ENCODE measurements at regions not wholly inside any gene's neighbourhood (a gene's known extent, or its start where the extent isn't known, plus 50 kb on each side); places are given as distances from the start of the nearest gene placed in this dataset.

DNA sequence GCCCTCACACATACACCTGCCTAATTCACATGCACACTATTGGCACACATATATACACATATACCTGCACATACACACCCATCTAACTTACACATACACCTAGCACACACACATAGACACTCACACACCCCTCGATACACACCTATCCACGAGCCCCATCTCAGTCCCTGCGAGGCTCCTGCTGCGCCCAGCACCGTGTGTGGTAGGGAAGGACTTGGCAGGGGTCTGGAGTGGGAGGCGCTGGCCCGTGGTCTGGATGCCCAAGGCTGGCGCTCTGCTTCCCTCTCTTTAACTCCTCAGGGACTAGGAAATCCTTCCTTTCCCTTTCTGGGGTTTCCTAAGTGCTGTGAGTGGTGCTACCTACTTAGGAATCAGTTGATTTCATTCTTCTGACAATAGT lies 202.7 kb downstream of the UQCRFS1 start:
- DNase-seq (ENCODE audit: low read depth) = no peak
- no peak overlapping the region for H3K4me3 ChIP-seq (ENCODE audit: low read depth, low read length)
- TF ChIP-seq, protein P1, sequence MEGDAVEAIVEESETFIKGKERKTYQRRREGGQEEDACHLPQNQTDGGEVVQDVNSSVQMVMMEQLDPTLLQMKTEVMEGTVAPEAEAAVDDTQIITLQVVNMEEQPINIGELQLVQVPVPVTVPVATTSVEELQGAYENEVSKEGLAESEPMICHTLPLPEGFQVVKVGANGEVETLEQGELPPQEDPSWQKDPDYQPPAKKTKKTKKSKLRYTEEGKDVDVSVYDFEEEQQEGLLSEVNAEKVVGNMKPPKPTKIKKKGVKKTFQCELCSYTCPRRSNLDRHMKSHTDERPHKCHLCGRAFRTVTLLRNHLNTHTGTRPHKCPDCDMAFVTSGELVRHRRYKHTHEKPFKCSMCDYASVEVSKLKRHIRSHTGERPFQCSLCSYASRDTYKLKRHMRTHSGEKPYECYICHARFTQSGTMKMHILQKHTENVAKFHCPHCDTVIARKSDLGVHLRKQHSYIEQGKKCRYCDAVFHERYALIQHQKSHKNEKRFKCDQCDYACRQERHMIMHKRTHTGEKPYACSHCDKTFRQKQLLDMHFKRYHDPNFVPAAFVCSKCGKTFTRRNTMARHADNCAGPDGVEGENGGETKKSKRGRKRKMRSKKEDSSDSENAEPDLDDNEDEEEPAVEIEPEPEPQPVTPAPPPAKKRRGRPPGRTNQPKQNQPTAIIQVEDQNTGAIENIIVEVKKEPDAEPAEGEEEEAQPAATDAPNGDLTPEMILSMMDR (conservative IDR thresholded peaks at IDR 0.05; ENCODE audit: low read depth, low read length) = no peak

DNA sequence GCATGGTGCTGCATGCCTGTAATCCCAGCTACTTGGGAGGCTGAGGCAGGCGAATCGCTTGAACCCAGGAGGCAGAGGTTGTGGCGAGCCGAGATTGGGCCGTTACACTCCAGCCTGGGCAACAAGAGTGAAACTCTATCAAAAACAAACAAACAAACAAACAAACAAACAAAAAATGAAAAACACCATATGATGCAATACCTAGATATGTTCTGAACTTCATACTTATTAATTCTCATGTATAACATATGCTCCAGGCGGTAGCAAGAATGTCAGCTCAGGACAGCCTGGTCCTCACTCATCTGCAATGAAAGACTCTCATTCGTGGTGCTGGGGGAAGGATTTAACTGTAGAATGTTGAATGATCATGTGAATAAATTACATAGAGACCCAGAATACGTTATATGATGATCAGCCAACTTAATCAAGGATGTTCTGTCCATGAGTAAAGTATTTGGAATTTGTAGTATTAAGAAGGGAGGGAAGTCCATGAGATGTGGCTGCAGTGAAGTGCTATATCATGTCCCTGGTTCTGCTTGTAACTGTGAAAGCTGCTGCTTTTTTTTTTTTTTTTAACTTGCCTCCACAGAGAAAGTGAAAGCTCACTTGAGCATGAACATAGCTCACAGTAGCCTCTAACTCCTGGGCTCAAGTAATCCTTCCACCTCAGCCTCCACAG lies 206.8 kb downstream of the UQCRFS1 start:
- H3K4me3 ChIP-seq (ENCODE audit: low read depth, low read length) = no peak overlapping the region
- TF ChIP-seq, protein P1 (conservative IDR thresholded peaks at IDR 0.05; ENCODE audit: low read depth, low read length) = no peak
- peak; percentile 5 for DNase-seq (ENCODE audit: low read depth)

DNA sequence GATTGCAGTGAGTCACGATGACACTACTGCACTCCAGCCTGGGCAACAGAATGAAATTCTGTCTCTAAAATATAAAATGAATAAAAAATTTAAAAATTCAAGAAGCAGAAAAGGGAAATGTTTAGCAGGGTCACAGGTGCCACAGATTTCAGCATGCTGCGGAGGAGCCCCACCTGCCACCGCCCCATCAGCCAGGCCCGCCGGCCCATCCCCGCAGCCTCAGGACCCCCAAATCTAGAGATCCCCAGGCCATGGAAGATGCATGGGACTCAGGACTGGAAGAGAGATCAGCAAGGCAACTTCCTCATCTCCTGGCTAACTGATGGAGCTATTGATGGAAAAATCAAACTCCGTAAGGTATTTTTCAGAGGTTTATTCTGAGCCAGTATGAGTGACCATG lies 208.2 kb downstream of the UQCRFS1 start:
- H3K4me3 ChIP-seq (ENCODE audit: low read depth, low read length) = no peak overlapping the region
- TF ChIP-seq, protein P1 (conservative IDR thresholded peaks at IDR 0.05; ENCODE audit: low read depth, low read length) = no peak
- no peak for DNase-seq (ENCODE audit: low read depth)

DNA sequence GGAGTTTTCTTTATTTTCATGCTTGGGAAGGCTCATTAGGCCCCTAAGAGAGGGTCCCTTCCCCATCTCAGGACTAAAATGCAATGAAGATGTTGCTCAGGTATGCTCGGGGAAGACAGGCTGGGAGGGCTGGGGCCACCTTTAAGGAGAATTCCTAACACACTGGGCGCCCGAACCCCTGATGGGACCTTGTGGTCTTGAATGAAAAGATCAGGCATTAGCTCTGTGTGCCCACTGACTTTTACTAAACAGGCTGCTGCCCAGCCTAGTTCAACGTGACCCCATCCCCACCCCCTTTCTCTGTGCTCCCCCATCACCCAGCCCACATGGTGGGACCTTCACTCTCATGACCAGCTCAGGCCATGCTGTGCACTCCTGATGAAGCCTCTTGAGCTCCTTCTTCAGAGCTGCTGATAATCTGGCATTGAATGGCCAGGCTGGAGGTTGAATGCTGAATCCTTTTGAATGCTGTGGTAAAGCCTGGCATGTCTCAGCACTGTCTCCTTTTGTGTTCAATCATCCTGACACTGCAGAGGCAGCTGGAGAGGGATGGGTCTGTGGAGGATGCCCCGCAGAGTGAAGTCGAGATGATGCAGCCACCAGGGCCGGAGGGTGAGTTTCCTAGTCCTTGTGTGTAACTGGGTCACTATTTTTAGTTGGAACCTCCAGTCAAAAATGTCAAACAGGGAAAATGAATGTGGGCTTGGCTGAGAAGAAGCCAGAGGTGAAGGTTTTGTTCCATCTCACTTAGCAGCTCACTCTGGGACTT lies 209.1 kb downstream of the UQCRFS1 start:
- DNase-seq (ENCODE audit: low read depth) = no peak
- TF ChIP-seq, protein P1 (conservative IDR thresholded peaks at IDR 0.05; ENCODE audit: low read depth, low read length) = no peak
- H3K4me3 ChIP-seq (ENCODE audit: low read depth, low read length) = no peak overlapping the region

DNA sequence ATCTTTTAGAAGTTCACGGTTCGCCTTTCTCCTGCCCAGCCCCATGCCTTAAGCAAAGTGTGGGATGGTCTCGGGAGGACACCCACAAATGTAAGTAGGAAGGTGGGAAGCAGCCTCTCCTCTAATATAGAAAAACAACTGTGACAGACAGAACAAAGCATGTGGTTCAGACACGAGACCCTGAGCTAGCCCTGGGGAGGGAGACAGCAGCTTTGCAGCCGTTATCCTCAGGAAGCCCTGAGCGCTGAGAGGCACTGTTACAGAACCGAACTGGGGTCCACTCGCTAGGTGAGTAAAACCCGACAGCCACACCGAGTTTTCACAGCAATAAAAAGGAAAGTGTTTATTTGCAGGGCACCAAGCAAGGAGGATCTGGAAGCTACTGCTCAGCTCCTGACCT lies 210.6 kb downstream of the UQCRFS1 start:
- no peak overlapping the region for H3K4me3 ChIP-seq (ENCODE audit: low read depth, low read length)
- DNase-seq (ENCODE audit: low read depth) = no peak
- TF ChIP-seq, protein P1 (conservative IDR thresholded peaks at IDR 0.05; ENCODE audit: low read depth, low read length) = no peak

DNA sequence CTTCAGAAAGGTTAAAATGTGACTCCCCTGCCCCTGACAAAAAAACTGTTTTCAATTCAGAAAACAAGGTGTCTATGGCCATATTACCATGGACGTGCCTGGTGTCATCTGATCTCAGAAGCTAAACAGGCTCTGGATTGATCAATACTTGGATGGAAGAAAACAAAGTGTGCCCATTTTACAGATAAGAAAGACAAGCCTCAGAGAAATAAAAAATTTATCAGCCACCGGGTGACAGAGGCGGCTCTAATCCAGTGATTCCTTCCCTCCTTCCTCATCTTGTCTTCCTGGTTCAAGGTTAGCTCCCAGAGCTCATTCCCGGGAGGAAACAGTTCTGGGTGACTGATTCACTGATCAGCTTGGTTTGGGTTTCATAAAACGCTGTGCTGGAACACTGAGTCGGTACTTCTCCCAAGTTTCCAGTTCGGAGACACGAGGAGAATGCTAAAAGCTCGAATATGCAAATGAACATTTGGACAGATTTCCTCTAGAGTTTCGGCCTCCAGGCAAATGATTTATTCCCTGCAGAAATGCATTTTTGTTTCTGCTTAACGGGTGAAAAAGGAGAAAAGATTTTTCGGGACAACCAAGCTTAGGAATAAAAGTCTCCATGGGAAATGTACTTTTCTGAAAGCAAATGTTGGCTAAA lies 211.2 kb downstream of the UQCRFS1 start:
- no peak overlapping the region for H3K4me3 ChIP-seq (ENCODE audit: low read depth, low read length)
- DNase-seq (ENCODE audit: low read depth) = no peak
- TF ChIP-seq, protein P1 (conservative IDR thresholded peaks at IDR 0.05; ENCODE audit: low read depth, low read length) = no peak

Measured in choroid plexus epithelial cell (primary cell).